ENCODE measurements at regions not wholly inside any gene's neighbourhood (a gene's known extent, or its start where the extent isn't known, plus 50 kb on each side); places are given as distances from the start of the nearest gene placed in this dataset.

DNA sequence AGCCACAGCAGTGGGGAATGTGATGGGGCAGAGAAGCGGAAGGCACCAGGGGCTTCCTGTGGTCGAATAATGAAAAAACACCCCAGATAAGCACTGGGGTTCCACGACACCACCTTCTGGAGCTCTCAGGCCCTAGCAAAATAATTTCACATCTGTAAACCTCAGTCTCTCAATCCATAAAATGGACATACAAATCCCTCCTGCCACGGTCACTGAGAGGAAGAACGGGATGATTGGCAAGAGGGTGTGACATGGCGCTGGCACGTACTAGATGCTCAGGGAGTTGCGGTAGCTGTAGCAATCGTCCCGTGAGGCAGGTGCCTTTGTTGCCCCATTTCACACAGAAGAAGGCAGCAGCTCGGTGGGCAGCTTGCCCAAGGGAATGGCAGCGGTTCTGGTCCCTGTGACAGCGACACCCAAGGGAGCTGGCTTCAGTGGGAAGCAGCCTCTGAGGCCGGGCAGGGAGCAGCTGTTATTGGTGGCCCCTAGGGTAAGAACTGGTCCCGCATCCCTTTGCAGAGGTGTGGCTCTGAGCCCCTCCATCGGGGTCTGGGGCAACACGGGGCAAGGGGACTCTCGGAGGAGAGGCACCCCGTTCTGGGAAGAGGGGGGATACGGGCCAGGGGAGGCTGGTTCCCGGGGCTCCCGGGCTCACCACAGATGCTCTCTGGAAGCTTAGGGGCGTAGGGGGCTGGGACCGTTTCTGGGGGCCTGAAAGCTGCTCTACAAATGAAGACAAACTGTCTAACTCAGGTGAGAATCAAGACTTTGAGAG, 114.0 kb upstream of the ALDH1A3 start:
- Histone ChIP-seq H3K4me1 (replicated peaks in 1 of 2; ENCODE audit: control insufficient read depth in 2 of 2, insufficient read depth in 2 of 2, low read length in 2 of 2) (no peaks in the 10 kb centered on the region), H3K27ac (ENCODE audit: extremely low read depth, low read depth, low read length) (no peak overlapping the region), H3K36me3 (ENCODE audit: control insufficient read depth, insufficient read depth, low read length) (no peaks in the 10 kb centered on the region), H3K9me3 (replicated peaks; ENCODE audit: control insufficient read depth, insufficient read depth, low read depth, low read length) (no peaks in the 10 kb centered on the region), H2AFZ (ENCODE audit: low read depth, low read length) (no peak overlapping the region), H3K27me3 (ENCODE audit: control insufficient read depth in 2 of 2, insufficient read depth in 2 of 2, low read length in 2 of 2) (peaks cover 9 to 49% of the 10 kb centered on the region in 2 experiments; a peak in 4 of 5 replicates), H3K79me2 (ENCODE audit: control insufficient read depth, insufficient read depth, low read length) (no peaks in the 10 kb centered on the region), H3K9ac (ENCODE audit: insufficient read depth in 1 of 2, low read depth in 2 of 2, low read length in 2 of 2) (no peak overlapping the region), H3K4me2 (ENCODE audit: insufficient read depth, low read length) (no peak overlapping the region), H3K9me1 (ENCODE audit: control insufficient read depth, insufficient read depth, low read length) (no peaks in the 10 kb centered on the region), H4K20me1 (replicated peaks; ENCODE audit: control insufficient read depth, insufficient read depth, low read length) (no peaks in the 10 kb centered on the region), H3K4me3 (no peak overlapping the region)
- DNase-seq (ENCODE audit: extremely low read depth in 1 of 4, low spot score in 3 of 4) (no peak), ATAC-seq (no peak), FAIRE-seq (no peak)
- intact Hi-C loops (cut with micrococcal nuclease), result no loop called here
- WGBS (ENCODE audit: insufficient coverage, low coverage, missing lambda C conversion rate), result 1% methylated on average over 21 of the region's 24 CpGs
- ChIA-PET POLR2A (no interaction called here), CTCF (ENCODE audit: low intra/inter-chr PET ratio) (no interaction called here)
- BruUV-seq (replicated peaks), result no TSS peak
- in situ Hi-C loops (cut with MboI), result no loop called here
- TF ChIP-seq, protein P1, sequence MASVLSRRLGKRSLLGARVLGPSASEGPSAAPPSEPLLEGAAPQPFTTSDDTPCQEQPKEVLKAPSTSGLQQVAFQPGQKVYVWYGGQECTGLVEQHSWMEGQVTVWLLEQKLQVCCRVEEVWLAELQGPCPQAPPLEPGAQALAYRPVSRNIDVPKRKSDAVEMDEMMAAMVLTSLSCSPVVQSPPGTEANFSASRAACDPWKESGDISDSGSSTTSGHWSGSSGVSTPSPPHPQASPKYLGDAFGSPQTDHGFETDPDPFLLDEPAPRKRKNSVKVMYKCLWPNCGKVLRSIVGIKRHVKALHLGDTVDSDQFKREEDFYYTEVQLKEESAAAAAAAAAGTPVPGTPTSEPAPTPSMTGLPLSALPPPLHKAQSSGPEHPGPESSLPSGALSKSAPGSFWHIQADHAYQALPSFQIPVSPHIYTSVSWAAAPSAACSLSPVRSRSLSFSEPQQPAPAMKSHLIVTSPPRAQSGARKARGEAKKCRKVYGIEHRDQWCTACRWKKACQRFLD (CRISPR knock-in tag; IDR thresholded peaks at IDR 0.05), result no peak
- TF ChIP-seq RBM25 (IDR thresholded peaks at IDR 0.05; ENCODE audit: low read depth, low read length, severe bottlenecking), result peak; percentile 39

Data from K562 (cell line).